WTC11 (cell line): ENCODE measurements at regions not wholly inside any gene's neighbourhood (a gene's known extent, or its start where the extent isn't known, plus 50 kb on each side); places are given as distances from the start of the nearest gene placed in this dataset.

Source experiments
- ATAC-seq: fragments of 200-7000 bp; cut with Tn5 transposase; 2 replicates; pipeline ENCODE4 v1.10.0; 2021; ENCODE audit warnings: mild to moderate bottlenecking, moderate library complexity
- CTCF ChIA-PET: fragments of 300-600 bp; sonication (Branson Sonifier 250); formaldehyde crosslinking; loops from one replicate; lab custom pipeline; 2021; ENCODE audit warnings: antibody characterized with exemption; lab: Charles Lee
- POLR2A ChIA-PET: fragments of 350-600 bp; sonication (Branson Sonifier 250); formaldehyde crosslinking; loops from one replicate; lab custom pipeline; 2021; ENCODE audit warnings: antibody characterized with exemption; lab: Charles Lee
- DNase-seq: peaks from one replicate; pipeline ENCODE4 v3.0.0; 2021; ENCODE audit warnings: low spot score
- H3K27ac Mint-ChIP-seq: 2 replicates; pipeline ENCODE4 v1.8.0; 2021; ENCODE audit warnings: mixed read lengths
- H3K27me3 Mint-ChIP-seq: 2 replicates; pipeline ENCODE4 v1.8.0; 2021; ENCODE audit warnings: low read depth, mild to moderate bottlenecking, moderate library complexity, mixed read lengths
- H3K36me3 Mint-ChIP-seq: 2 replicates; pipeline ENCODE4 v1.8.0; 2021; ENCODE audit warnings: mixed read lengths
- H3K4me1 Mint-ChIP-seq: 2 replicates; pipeline ENCODE4 v1.8.0; 2022; ENCODE audit warnings: mixed read lengths
- H3K4me3 Mint-ChIP-seq: 2 replicates; pipeline ENCODE4 v1.8.0; 2021; ENCODE audit warnings: mild to moderate bottlenecking, moderate library complexity, mixed read lengths
- H3K9me3 Mint-ChIP-seq: 2 replicates; pipeline ENCODE4 v1.8.0; 2021; ENCODE audit warnings: mixed read lengths
- CREM ChIP-seq: sonication (generic); formaldehyde crosslinking; IDR thresholded peaks from 2 replicates; pipeline ENCODE4 v1.8.1; 2022; ENCODE audit warnings: mild to moderate bottlenecking, missing genetic modification reagents, moderate library complexity
- ELF4 ChIP-seq: sonication (generic); formaldehyde crosslinking; IDR thresholded peaks from 2 replicates; pipeline ENCODE4 v1.8.1; 2022; ENCODE audit warnings: low read depth, mild to moderate bottlenecking, moderate library complexity, missing genetic modification reagents
- EMX1 ChIP-seq: fragments of 250-450 bp; sonication (Bioruptor Pico); IDR thresholded peaks from 2 replicates; pipeline ENCODE4 v1.8.0; 2021; ENCODE audit warnings: mild to moderate bottlenecking
- ETV6 ChIP-seq: sonication (generic); formaldehyde crosslinking; IDR thresholded peaks from 2 replicates; pipeline ENCODE4 v1.8.1; 2022; ENCODE audit warnings: mild to moderate bottlenecking, missing genetic modification reagents
- FOXJ3 ChIP-seq: sonication (generic); formaldehyde crosslinking; IDR thresholded peaks from 2 replicates; pipeline ENCODE4 v1.9.0; 2021; ENCODE audit warnings: missing genetic modification reagents, mild to moderate bottlenecking, borderline replicate concordance
- GTF2I ChIP-seq: fragments of 250-450 bp; sonication (Bioruptor Pico); conservative IDR thresholded peaks from 2 replicates; pipeline ENCODE4 v1.4.0; 2021; ENCODE audit warnings: mild to moderate bottlenecking
- IRF2 ChIP-seq: sonication (generic); formaldehyde crosslinking; IDR thresholded peaks from 2 replicates; pipeline ENCODE4 v1.8.0; 2022; ENCODE audit warnings: low read depth, missing genetic modification reagents, borderline replicate concordance
- JAZF1 ChIP-seq: fragments of 250-450 bp; sonication (Bioruptor Pico); IDR thresholded peaks from 2 replicates; pipeline ENCODE4 v1.9.0; 2021; ENCODE audit warnings: moderate library complexity, mild to moderate bottlenecking, inconsistent platforms
- SOX15 ChIP-seq: fragments of 250-450 bp; sonication (Bioruptor Pico); IDR thresholded peaks from 2 replicates; pipeline ENCODE4 v1.9.0; 2021; ENCODE audit warnings: mild to moderate bottlenecking
- STAT6 ChIP-seq: sonication (generic); formaldehyde crosslinking; conservative IDR thresholded peaks from 2 replicates; pipeline ENCODE4 v1.8.1; 2023; ENCODE audit warnings: mild to moderate bottlenecking, low read depth, missing genetic modification reagents, moderate library complexity
- USF2 ChIP-seq: sonication (generic); formaldehyde crosslinking; IDR thresholded peaks from 2 replicates; pipeline ENCODE4 v1.8.1; 2023; ENCODE audit warnings: mild to moderate bottlenecking, missing genetic modification reagents, moderate library complexity
- ZBTB21 ChIP-seq: sonication (generic); formaldehyde crosslinking; IDR thresholded peaks from 2 replicates; pipeline ENCODE4 v1.8.1; 2023; ENCODE audit warnings: mild to moderate bottlenecking, missing genetic modification reagents, borderline replicate concordance
- ZNF121 ChIP-seq: sonication (generic); formaldehyde crosslinking; IDR thresholded peaks from 2 replicates; pipeline ENCODE4 v1.8.0; 2023; ENCODE audit warnings: missing genetic modification reagents
- ZNF423 ChIP-seq: fragments of 250-450 bp; sonication (Bioruptor Pico); IDR thresholded peaks from 2 replicates; pipeline ENCODE4 v2.1.2; 2022; ENCODE audit warnings: mild to moderate bottlenecking, moderate library complexity
- TF ChIP-seq, protein P1 (sequence below): fragments of 250-450 bp; sonication (Bioruptor Pico); IDR thresholded peaks from 2 replicates; pipeline ENCODE4 v1.8.0; 2021; ENCODE audit warnings: mild to moderate bottlenecking
- TF ChIP-seq, protein P2 (sequence below): sonication (generic); formaldehyde crosslinking; IDR thresholded peaks from 2 replicates; pipeline ENCODE4 v1.8.0; 2022; ENCODE audit warnings: missing genetic modification reagents
- TF ChIP-seq, protein P3 (sequence below): fragments of 250-450 bp; sonication (Bioruptor Pico); IDR thresholded peaks from 2 replicates; pipeline ENCODE4 v1.9.0; 2021; ENCODE audit warnings: mild to moderate bottlenecking
- TF ChIP-seq, protein P4 (sequence below): fragments of 250-450 bp; sonication (Bioruptor Pico); conservative IDR thresholded peaks from 2 replicates; pipeline ENCODE4 v1.9.0; 2021; ENCODE audit warnings: mild to moderate bottlenecking

DNA sequence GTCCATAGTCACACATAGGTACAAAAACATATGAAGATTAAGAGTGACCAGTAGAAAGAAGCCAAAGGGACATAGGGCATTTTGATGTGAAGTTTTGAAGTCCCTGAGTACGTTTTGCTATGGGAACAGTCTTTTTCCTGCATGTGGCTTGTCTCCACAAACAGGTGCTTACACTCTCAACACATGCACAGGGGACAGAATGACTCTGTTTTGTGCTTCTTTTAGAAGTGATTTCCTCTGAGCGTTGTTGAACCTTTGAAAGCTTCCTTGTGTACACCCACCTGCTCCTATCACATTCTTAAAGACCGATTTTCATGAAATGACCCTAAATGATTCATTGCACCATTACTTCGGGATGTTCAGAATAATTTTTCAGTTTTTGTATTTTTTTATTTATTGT is 338.8 kb upstream of the CDH4 start:
- Mint-ChIP-seq H3K27me3 (peaks cover 74% of the 10 kb centered on the region), H3K27ac (no peak overlapping the region), H3K9me3 (peaks cover 32% of the 10 kb centered on the region), H3K36me3 (peaks cover 15% of the 10 kb centered on the region)
- TF ChIP-seq EMX1 (CRISPR knock-in tag) (no peak), ELF4 (CRISPR knock-in tag) (no peak)
- TF ChIP-seq, protein P1, sequence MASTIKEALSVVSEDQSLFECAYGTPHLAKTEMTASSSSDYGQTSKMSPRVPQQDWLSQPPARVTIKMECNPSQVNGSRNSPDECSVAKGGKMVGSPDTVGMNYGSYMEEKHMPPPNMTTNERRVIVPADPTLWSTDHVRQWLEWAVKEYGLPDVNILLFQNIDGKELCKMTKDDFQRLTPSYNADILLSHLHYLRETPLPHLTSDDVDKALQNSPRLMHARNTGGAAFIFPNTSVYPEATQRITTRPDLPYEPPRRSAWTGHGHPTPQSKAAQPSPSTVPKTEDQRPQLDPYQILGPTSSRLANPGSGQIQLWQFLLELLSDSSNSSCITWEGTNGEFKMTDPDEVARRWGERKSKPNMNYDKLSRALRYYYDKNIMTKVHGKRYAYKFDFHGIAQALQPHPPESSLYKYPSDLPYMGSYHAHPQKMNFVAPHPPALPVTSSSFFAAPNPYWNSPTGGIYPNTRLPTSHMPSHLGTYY (CRISPR knock-in tag) = no peak
- TF ChIP-seq, protein P2, sequence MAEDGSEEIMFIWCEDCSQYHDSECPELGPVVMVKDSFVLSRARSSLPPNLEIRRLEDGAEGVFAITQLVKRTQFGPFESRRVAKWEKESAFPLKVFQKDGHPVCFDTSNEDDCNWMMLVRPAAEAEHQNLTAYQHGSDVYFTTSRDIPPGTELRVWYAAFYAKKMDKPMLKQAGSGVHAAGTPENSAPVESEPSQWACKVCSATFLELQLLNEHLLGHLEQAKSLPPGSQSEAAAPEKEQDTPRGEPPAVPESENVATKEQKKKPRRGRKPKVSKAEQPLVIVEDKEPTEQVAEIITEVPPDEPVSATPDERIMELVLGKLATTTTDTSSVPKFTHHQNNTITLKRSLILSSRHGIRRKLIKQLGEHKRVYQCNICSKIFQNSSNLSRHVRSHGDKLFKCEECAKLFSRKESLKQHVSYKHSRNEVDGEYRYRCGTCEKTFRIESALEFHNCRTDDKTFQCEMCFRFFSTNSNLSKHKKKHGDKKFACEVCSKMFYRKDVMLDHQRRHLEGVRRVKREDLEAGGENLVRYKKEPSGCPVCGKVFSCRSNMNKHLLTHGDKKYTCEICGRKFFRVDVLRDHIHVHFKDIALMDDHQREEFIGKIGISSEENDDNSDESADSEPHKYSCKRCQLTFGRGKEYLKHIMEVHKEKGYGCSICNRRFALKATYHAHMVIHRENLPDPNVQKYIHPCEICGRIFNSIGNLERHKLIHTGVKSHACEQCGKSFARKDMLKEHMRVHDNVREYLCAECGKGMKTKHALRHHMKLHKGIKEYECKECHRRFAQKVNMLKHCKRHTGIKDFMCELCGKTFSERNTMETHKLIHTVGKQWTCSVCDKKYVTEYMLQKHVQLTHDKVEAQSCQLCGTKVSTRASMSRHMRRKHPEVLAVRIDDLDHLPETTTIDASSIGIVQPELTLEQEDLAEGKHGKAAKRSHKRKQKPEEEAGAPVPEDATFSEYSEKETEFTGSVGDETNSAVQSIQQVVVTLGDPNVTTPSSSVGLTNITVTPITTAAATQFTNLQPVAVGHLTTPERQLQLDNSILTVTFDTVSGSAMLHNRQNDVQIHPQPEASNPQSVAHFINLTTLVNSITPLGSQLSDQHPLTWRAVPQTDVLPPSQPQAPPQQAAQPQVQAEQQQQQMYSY (CRISPR knock-in tag) = no peak
- TF ChIP-seq, all 79 proteins: peak for 0
- CTCF ChIA-PET = interaction anchor here (1.2 kb wide), 1 partner anchor 702 kb away, joined by 3 read pairs; no protein-coding TSS in a partner anchor
- DNase-seq (no peak), ATAC-seq (no peak)
- no peaks in the 10 kb centered on the region for H3K4me1 Mint-ChIP-seq
- no peak overlapping the region for H3K4me3 Mint-ChIP-seq
- POLR2A ChIA-PET = no interaction called here

DNA sequence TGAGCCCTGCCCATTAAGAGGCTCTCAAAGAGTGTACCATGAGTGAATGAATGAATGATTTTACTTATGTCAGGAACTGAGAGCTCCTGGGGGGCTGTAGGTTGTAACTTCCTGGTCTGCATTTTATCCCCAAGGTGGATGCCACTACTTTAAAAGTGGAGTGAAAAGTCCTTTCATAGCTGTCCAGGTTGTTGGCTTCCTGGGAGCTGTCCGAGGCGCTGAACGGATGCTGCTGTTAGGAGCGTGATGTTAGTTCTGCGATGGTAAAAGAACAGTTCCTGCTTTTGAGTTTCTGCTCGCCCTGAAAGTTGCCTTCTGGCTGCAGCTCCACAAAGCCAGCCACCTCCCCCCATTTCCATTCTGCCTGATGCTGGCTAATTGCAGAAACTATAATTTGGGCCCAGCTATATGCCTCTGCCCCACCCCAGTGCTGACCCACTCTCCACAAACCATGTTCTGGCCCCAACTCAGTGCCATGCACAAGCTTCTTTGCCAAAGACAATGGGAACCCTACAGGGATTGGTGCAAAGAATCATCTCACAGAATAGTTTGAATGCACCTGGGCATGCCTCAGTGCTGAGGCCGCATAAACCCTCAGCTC is 330.9 kb upstream of the CDH4 start:
- CTCF ChIA-PET = interaction anchor here (1.4 kb wide), 1 partner anchor 15 kb away, joined by 3 read pairs; no protein-coding TSS in a partner anchor
- TF ChIP-seq SOX15 (CRISPR knock-in tag) (no peak), GTF2I (no peak), ZNF121 (no peak), ETV6 (CRISPR knock-in tag) (no peak), ZNF423 (CRISPR knock-in tag) (no peak), IRF2 (CRISPR knock-in tag) (no peak), JAZF1 (no peak), USF2 (no peak), ZBTB21 (CRISPR knock-in tag) (no peak), CREM (CRISPR knock-in tag) (no peak), STAT6 (CRISPR knock-in tag) (no peak), FOXJ3 (CRISPR knock-in tag) (no peak)
- TF ChIP-seq, protein P3, sequence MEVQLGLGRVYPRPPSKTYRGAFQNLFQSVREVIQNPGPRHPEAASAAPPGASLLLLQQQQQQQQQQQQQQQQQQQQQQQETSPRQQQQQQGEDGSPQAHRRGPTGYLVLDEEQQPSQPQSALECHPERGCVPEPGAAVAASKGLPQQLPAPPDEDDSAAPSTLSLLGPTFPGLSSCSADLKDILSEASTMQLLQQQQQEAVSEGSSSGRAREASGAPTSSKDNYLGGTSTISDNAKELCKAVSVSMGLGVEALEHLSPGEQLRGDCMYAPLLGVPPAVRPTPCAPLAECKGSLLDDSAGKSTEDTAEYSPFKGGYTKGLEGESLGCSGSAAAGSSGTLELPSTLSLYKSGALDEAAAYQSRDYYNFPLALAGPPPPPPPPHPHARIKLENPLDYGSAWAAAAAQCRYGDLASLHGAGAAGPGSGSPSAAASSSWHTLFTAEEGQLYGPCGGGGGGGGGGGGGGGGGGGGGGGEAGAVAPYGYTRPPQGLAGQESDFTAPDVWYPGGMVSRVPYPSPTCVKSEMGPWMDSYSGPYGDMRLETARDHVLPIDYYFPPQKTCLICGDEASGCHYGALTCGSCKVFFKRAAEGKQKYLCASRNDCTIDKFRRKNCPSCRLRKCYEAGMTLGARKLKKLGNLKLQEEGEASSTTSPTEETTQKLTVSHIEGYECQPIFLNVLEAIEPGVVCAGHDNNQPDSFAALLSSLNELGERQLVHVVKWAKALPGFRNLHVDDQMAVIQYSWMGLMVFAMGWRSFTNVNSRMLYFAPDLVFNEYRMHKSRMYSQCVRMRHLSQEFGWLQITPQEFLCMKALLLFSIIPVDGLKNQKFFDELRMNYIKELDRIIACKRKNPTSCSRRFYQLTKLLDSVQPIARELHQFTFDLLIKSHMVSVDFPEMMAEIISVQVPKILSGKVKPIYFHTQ = no peak
- TF ChIP-seq, protein P4, sequence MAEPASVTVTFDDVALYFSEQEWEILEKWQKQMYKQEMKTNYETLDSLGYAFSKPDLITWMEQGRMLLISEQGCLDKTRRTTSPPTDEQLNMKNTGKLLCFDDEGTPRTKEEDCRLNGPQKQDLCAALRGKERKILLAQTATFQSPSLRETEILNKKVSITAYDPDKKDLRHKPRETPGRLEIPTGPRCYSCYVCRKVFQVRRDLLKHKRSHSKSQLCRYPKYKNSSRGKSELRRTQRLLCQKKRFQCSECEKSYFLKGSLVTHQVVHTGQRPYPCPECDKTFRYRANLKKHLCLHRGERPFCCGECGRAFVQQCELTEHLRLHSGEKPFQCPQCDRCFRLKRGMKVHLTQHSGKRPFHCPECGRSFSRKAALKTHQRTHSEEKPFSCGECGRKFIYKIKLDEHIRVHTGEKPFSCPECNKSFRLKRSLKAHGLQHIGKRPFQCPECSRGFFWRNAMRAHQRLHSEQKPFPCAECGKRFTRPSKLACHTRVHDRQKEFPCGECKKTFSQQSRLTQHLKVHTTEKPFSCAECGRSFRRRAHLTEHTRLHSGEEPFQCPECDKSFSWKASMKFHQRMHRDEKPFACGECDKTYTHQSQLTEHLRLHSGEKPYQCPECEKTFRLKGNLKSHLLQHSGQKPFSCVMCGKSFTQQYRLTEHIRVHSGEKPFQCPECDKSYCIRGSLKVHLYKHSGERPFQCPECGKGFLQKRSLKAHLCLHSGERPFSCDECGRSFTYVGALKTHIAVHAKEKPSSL = no peak
- TF ChIP-seq, protein P1 (CRISPR knock-in tag) = no peak

More for the DNA sequence above, 330.9 kb upstream of the CDH4 start:
- peaks cover 6% of the 10 kb centered on the region; the same call in 1 of the 2 replicates for H3K4me1 Mint-ChIP-seq
- no peak overlapping the region for H3K27ac Mint-ChIP-seq
- peaks cover 14% of the 10 kb centered on the region for H3K9me3 Mint-ChIP-seq
- H3K27me3 Mint-ChIP-seq = peaks cover 82% of the 10 kb centered on the region
- no peak overlapping the region for H3K4me3 Mint-ChIP-seq
- peaks cover 8% of the 10 kb centered on the region for H3K36me3 Mint-ChIP-seq
- ATAC-seq (no peak), DNase-seq (no peak)
- POLR2A ChIA-PET = interaction anchor here (0.5 kb wide), 1 partner anchor 37 kb away, joined by 3 read pairs; no protein-coding TSS in a partner anchor
